Loucy (cell line): ENCODE measurements at regions not wholly inside any gene's neighbourhood (a gene's known extent, or its start where the extent isn't known, plus 50 kb on each side); places are given as distances from the start of the nearest gene placed in this dataset.

Experiments
- EZH2phosphoT487 ChIP-seq: fragments of 200-600 bp; IDR thresholded peaks from 2 replicates; pipeline ENCODE4 v1.6.1; 2018; ENCODE audit warnings: antibody characterized with exemption, mild to moderate bottlenecking, moderate library complexity, borderline replicate concordance
- TF ChIP-seq, protein P1 (sequence below): fragments of 200-600 bp; sonication (generic); conservative IDR thresholded peaks from 2 replicates; pipeline ENCODE4 v1.5.1; 2014; ENCODE audit warnings: mild to moderate bottlenecking, antibody characterized with exemption, low read length

DNA sequence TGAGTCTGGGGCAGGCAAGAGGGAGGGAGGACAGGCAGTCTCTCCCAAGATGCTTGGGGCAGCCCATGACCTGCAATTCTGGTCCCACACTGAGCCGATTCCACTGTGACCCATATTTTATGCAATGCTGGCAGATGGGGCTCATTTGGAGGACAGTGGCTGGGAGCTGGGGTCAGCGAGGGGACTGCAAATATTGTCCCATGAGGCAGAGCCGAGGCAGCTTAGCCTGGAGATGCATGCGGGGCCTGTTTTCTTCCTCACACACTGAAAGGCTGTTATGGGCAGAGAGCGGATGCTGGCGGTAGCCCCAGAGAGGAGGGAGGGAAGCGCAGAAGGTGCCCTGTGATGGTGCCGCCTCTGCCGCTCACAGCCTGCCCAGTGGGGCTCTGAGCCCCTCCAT, 128.5 kb upstream of the POU3F1 start:
- TF ChIP-seq, protein P1, sequence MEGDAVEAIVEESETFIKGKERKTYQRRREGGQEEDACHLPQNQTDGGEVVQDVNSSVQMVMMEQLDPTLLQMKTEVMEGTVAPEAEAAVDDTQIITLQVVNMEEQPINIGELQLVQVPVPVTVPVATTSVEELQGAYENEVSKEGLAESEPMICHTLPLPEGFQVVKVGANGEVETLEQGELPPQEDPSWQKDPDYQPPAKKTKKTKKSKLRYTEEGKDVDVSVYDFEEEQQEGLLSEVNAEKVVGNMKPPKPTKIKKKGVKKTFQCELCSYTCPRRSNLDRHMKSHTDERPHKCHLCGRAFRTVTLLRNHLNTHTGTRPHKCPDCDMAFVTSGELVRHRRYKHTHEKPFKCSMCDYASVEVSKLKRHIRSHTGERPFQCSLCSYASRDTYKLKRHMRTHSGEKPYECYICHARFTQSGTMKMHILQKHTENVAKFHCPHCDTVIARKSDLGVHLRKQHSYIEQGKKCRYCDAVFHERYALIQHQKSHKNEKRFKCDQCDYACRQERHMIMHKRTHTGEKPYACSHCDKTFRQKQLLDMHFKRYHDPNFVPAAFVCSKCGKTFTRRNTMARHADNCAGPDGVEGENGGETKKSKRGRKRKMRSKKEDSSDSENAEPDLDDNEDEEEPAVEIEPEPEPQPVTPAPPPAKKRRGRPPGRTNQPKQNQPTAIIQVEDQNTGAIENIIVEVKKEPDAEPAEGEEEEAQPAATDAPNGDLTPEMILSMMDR: no peak
- TF ChIP-seq EZH2phosphoT487: no peak
